Kidney (tissue), 13 donors: ENCODE measurements at regions not wholly inside any gene's neighbourhood (a gene's known extent, or its start where the extent isn't known, plus 50 kb on each side); places are given as distances from the start of the nearest gene placed in this dataset.

Experiments
- DNase-seq, 5 donors: peaks; one replicate each; pipeline ENCODE4 v3.0.0-alpha.2; 2013 to 2020
- FAIRE-seq: peaks from 2 replicates; lab custom pipeline; 2012; peaks lifted over from hg19 to GRCh38; lab: Jason Lieb, UNC
- H3K27ac ChIP-seq, 2 donors: one replicate each; pipeline ENCODE4 v1.7.0; 2013; ENCODE audit warnings: low read depth in 2 of 2, low read length in 2 of 2, inconsistent platforms in 1 of 2
- H3K27me3 ChIP-seq: one replicate; pipeline ENCODE4 v1.7.1; 2013; ENCODE audit warnings: low read length, inconsistent platforms; ENCODE audit not compliant: control insufficient read depth, insufficient read depth
- H3K36me3 ChIP-seq, 3 donors: one replicate each; pipeline versions ENCODE4 v1.7.0 to v1.7.1; 2013; ENCODE audit warnings: low read length in 3 of 3, control low read depth in 1 of 3, inconsistent platforms in 1 of 3; ENCODE audit not compliant: insufficient read depth in 3 of 3, control insufficient read depth in 2 of 3
- H3K4me1 ChIP-seq, 3 donors: one replicate each; pipeline versions ENCODE4 v1.7.0 to v1.7.1; 2013; ENCODE audit warnings: low read length in 3 of 3, inconsistent platforms in 1 of 3, low read depth in 1 of 3; ENCODE audit not compliant: control insufficient read depth in 2 of 3, insufficient read depth in 2 of 3
- H3K4me3 ChIP-seq, 3 donors: one replicate each; pipeline versions ENCODE4 v1.7.0 to v1.8.1; 2013; ENCODE audit warnings: low read length in 3 of 3, control low read depth in 1 of 3, inconsistent platforms in 1 of 3
- H3K9ac ChIP-seq, 3 donors: one replicate each; pipeline versions ENCODE4 v1.7.0 to v1.7.1; 2013; ENCODE audit warnings: low read length in 3 of 3, control low read depth in 1 of 3, inconsistent platforms in 1 of 3
- H3K9me3 ChIP-seq, 3 donors: one replicate each; pipeline versions ENCODE4 v1.7.0 to v1.7.1; 2013; ENCODE audit warnings: low read length in 3 of 3, control low read depth in 1 of 3, inconsistent platforms in 1 of 3; ENCODE audit not compliant: control insufficient read depth in 2 of 3, insufficient read depth in 1 of 3
- CTCF ChIP-seq: IDR thresholded peaks from 3 replicates; pipeline ENCODE4 v1.5.1; 2012; ENCODE audit warnings: mild to moderate bottlenecking, moderate library complexity, borderline replicate concordance; ENCODE audit not compliant: insufficient read depth; ENCODE audit errors: extremely low read depth
- intact Hi-C: fragments of 100-400 bp; cut with DNase I; formaldehyde crosslinking; loops from one replicate; pipeline ENCODE4 v1.11.1; 2022
- donor health status: control.
- donor health status: control.
- donor health status: control.
- donor health status: control.
- donor health status: control.
- donor health status: DM: yes; HTN: yes; CAD: no.
- donor health status: Normal renal cell carcinoma (clear cell type).

- no peaks in the 10 kb centered on the region for H3K36me3 ChIP-seq
- no peaks in the 10 kb centered on the region for H3K27me3 ChIP-seq
- no peak overlapping the region for H3K4me3 ChIP-seq
- peaks cover 3 to 13% (median 3%) of the 10 kb centered on the region in 3 donors for H3K4me1 ChIP-seq
- FAIRE-seq (no peak), DNase-seq (peak in 4 of 5 donors; percentile 47 to 64 (median 60))
- H3K9me3 ChIP-seq, result no peaks in the 10 kb centered on the region
- H3K9ac ChIP-seq, result no peak overlapping the region
- no peak overlapping the region for H3K27ac ChIP-seq
- no peak for TF ChIP-seq CTCF
- intact Hi-C loops, result no loop called here
These were observed 333.6 kb upstream of the JARID2 start for GRCh38 chr6:14912226-14912625.

DNA sequence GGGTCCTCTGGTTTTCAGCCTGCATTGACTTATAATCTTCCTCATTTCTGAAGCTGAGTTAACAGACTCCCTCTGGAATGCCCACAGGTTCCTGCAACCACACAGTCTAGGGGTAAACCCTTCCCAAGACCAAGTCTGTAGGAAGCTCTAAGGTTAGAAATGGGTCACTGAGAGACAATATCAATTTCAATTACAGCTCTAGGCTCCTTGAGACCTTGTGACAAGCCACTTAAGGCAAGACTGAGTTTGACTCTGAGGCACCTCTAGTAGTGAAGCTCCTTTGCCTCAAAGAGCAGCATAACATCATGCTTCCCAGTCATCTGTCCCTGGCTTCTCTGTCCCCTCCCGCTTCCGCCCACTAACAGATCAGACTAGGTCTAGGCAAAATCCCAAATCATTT is 333.2 kb upstream of the JARID2 start:
- TF ChIP-seq CTCF, result no peak

GRCh38 chr6:14913931-14914330 is 331.9 kb upstream of the JARID2 start:
- no peaks in the 10 kb centered on the region for H3K27me3 ChIP-seq
- no peaks in the 10 kb centered on the region for H3K9me3 ChIP-seq
- H3K4me3 ChIP-seq, result no peak overlapping the region
- no peak overlapping the region for H3K9ac ChIP-seq
- no peak for TF ChIP-seq CTCF
- H3K4me1 ChIP-seq, result peaks cover 3 to 13% (median 3%) of the 10 kb centered on the region in 3 donors
- no peak overlapping the region for H3K27ac ChIP-seq
- no peaks in the 10 kb centered on the region for H3K36me3 ChIP-seq
- DNase-seq, result no peak
- intact Hi-C loops, result no loop called here
- FAIRE-seq, result no peak

More for the DNA sequence above, 333.2 kb upstream of the JARID2 start:
- FAIRE-seq (no peak), DNase-seq (no peak)
- H3K4me1 ChIP-seq, result peaks cover 3 to 13% (median 3%) of the 10 kb centered on the region in 3 donors
- no peak overlapping the region for H3K4me3 ChIP-seq
- H3K9ac ChIP-seq, result no peak overlapping the region
- no peaks in the 10 kb centered on the region for H3K27me3 ChIP-seq
- intact Hi-C loops, result no loop called here
- no peaks in the 10 kb centered on the region for H3K36me3 ChIP-seq
- no peaks in the 10 kb centered on the region for H3K9me3 ChIP-seq
- H3K27ac ChIP-seq, result no peak overlapping the region
